H1 (cell line): ENCODE measurements at regions not wholly inside any gene's neighbourhood (a gene's known extent, or its start where the extent isn't known, plus 50 kb on each side); places are given as distances from the start of the nearest gene placed in this dataset.

Experiments used
- FOSL1 ChIP-seq: IDR thresholded peaks from 2 replicates; pipeline ENCODE4 v1.6.1; 2011; ENCODE audit warnings: mild to moderate bottlenecking, low read depth, low read length, moderate library complexity; ENCODE audit not compliant: insufficient read depth
- JUND ChIP-seq: IDR thresholded peaks from 2 replicates; pipeline ENCODE4 v1.6.1; 2011; ENCODE audit warnings: mild to moderate bottlenecking, improper control_type of control experiment, low read length
- TAF1 ChIP-seq: IDR thresholded peaks from 2 replicates; pipeline ENCODE4 v1.6.1; 2011; ENCODE audit warnings: mild to moderate bottlenecking, low read depth, low read length
- TF ChIP-seq, protein P1 (sequence below): fragments of 300-600 bp; sonication (generic); IDR thresholded peaks from 2 replicates; pipeline ENCODE4 v1.7.1; 2012; ENCODE audit warnings: low read length, moderate library complexity, mild to moderate bottlenecking, inconsistent platforms; ENCODE audit not compliant: insufficient replicate concordance
- TF ChIP-seq, protein P2 (sequence below): IDR thresholded peaks from 2 replicates; pipeline ENCODE4 v1.6.1; 2012; ENCODE audit warnings: inconsistent platforms

DNA sequence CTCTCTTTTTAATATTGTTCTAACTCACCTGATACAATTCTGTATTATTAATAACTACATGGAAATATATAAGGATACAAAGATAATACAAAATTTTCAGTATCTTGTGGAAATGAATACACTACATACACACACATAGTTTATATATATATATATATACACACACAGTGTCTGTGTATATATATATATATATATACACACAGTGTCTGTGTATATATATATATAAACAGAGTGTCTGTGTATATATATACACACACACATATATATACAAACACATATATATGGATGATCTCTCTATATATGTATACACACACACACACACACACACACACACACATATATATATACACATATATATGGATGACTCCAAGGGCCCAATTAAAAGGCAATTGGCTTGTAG is 749.1 kb downstream of the DACH1 start (continued):
- TF ChIP-seq, protein P1, sequence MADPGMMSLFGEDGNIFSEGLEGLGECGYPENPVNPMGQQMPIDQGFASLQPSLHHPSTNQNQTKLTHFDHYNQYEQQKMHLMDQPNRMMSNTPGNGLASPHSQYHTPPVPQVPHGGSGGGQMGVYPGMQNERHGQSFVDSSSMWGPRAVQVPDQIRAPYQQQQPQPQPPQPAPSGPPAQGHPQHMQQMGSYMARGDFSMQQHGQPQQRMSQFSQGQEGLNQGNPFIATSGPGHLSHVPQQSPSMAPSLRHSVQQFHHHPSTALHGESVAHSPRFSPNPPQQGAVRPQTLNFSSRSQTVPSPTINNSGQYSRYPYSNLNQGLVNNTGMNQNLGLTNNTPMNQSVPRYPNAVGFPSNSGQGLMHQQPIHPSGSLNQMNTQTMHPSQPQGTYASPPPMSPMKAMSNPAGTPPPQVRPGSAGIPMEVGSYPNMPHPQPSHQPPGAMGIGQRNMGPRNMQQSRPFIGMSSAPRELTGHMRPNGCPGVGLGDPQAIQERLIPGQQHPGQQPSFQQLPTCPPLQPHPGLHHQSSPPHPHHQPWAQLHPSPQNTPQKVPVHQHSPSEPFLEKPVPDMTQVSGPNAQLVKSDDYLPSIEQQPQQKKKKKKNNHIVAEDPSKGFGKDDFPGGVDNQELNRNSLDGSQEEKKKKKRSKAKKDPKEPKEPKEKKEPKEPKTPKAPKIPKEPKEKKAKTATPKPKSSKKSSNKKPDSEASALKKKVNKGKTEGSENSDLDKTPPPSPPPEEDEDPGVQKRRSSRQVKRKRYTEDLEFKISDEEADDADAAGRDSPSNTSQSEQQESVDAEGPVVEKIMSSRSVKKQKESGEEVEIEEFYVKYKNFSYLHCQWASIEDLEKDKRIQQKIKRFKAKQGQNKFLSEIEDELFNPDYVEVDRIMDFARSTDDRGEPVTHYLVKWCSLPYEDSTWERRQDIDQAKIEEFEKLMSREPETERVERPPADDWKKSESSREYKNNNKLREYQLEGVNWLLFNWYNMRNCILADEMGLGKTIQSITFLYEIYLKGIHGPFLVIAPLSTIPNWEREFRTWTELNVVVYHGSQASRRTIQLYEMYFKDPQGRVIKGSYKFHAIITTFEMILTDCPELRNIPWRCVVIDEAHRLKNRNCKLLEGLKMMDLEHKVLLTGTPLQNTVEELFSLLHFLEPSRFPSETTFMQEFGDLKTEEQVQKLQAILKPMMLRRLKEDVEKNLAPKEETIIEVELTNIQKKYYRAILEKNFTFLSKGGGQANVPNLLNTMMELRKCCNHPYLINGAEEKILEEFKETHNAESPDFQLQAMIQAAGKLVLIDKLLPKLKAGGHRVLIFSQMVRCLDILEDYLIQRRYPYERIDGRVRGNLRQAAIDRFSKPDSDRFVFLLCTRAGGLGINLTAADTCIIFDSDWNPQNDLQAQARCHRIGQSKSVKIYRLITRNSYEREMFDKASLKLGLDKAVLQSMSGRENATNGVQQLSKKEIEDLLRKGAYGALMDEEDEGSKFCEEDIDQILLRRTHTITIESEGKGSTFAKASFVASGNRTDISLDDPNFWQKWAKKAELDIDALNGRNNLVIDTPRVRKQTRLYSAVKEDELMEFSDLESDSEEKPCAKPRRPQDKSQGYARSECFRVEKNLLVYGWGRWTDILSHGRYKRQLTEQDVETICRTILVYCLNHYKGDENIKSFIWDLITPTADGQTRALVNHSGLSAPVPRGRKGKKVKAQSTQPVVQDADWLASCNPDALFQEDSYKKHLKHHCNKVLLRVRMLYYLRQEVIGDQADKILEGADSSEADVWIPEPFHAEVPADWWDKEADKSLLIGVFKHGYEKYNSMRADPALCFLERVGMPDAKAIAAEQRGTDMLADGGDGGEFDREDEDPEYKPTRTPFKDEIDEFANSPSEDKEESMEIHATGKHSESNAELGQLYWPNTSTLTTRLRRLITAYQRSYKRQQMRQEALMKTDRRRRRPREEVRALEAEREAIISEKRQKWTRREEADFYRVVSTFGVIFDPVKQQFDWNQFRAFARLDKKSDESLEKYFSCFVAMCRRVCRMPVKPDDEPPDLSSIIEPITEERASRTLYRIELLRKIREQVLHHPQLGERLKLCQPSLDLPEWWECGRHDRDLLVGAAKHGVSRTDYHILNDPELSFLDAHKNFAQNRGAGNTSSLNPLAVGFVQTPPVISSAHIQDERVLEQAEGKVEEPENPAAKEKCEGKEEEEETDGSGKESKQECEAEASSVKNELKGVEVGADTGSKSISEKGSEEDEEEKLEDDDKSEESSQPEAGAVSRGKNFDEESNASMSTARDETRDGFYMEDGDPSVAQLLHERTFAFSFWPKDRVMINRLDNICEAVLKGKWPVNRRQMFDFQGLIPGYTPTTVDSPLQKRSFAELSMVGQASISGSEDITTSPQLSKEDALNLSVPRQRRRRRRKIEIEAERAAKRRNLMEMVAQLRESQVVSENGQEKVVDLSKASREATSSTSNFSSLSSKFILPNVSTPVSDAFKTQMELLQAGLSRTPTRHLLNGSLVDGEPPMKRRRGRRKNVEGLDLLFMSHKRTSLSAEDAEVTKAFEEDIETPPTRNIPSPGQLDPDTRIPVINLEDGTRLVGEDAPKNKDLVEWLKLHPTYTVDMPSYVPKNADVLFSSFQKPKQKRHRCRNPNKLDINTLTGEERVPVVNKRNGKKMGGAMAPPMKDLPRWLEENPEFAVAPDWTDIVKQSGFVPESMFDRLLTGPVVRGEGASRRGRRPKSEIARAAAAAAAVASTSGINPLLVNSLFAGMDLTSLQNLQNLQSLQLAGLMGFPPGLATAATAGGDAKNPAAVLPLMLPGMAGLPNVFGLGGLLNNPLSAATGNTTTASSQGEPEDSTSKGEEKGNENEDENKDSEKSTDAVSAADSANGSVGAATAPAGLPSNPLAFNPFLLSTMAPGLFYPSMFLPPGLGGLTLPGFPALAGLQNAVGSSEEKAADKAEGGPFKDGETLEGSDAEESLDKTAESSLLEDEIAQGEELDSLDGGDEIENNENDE = no peak
- TF ChIP-seq FOSL1 = no peak
- TF ChIP-seq, protein P2, sequence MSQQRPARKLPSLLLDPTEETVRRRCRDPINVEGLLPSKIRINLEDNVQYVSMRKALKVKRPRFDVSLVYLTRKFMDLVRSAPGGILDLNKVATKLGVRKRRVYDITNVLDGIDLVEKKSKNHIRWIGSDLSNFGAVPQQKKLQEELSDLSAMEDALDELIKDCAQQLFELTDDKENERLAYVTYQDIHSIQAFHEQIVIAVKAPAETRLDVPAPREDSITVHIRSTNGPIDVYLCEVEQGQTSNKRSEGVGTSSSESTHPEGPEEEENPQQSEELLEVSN = no peak
- no peak for TF ChIP-seq TAF1
- TF ChIP-seq JUND = no peak
